ENCODE measurements at regions not wholly inside any gene's neighbourhood (a gene's known extent, or its start where the extent isn't known, plus 50 kb on each side); places are given as distances from the start of the nearest gene placed in this dataset.
A peak's percentile ranks its signal among the peaks of the same experiment; 100 is the strongest.

DNA sequence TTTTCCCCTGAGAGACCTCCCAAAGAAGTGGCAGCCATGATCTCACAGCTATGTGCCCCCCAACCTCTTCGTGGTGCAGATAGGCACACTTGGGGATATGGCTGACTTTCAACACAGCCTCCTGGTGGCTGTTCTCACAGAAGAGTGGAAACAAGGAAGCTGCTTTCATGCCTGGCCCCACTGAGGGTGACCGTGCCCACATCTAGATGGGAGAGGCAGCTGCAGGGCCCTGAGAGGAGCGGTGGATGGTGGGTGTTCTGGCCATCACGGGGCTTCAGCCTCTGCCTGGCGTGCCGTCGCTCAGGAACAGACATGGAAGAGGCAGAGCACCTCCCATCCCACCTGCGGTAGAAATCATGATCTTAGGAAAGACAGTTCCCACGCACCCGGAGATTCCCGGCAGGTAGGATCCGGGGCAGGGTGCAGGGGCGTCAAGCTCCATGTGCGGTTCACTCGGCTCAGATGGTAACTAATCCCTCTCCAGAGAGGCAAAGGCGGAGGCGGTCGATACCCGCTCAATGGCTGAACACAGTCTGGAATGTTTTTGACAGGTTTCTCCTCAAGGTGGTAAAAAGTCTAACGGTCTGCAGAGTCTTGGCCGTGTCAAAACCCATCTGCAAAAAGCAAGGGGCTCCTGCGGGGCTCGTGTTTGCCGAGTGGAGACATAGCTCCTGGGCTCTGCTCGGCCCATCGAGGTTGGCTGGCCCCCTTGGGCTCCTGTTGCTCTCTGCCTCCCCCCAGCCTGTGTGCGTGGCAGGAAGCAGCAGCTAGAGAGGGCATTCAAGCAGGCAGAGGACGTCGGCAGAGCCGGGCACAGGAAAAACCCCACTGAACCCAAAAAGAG lies 225.2 kb upstream of the RTL1 start:
- DNase-seq (ENCODE audit: low read depth in 2 of 3, low spot score in 2 of 3) = no peak

GRCh38 chr14:101129521-101130167 lies 226.1 kb upstream of the RTL1 start:
- no peak for DNase-seq (ENCODE audit: low read depth in 2 of 3, low spot score in 2 of 3)

- no peak for DNase-seq (ENCODE audit: low read depth in 2 of 3, low spot score in 2 of 3)
These were observed 227.3 kb upstream of the RTL1 start for GRCh38 chr14:101130861-101131260.

DNA sequence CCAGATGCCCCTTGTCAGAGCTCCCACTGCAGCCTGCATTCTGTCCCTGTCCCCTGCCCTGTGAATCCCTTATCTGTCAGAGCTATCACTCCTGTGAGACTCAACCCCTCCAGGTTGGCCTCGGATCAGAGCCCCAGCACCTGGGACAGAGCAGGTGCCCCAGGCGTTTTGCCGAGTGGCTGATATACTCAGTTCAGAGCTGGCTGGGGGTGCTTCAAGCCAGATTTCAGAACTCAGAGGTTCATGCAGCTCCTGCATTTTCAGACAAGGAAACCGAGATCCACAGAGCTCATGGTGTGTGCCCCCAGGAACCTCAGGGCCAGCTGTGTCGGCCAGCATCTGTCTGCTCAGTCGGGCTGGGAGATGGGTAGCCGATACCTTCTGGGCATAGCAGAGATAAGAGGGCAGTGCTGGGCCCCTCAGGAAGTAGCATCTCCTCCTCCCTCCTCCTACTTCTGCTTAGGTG lies 228.0 kb upstream of the RTL1 start:
- no peak for DNase-seq (ENCODE audit: low read depth in 2 of 3, low spot score in 2 of 3)

GRCh38 chr14:101132051-101132571 lies 228.6 kb upstream of the RTL1 start:
- DNase-seq (ENCODE audit: low read depth in 2 of 3, low spot score in 2 of 3) = no peak

- DNase-seq (ENCODE audit: low read depth in 2 of 3, low spot score in 2 of 3) = no peak
These were observed 229.1 kb upstream of the RTL1 start for GRCh38 chr14:101132588-101132987.

- no peak for DNase-seq (ENCODE audit: low read depth in 2 of 3, low spot score in 2 of 3)
These were observed 229.5 kb upstream of the RTL1 start for GRCh38 chr14:101133068-101133467.

- DNase-seq (ENCODE audit: low read depth in 2 of 3, low spot score in 2 of 3) = no peak
These were observed 230.7 kb upstream of the RTL1 start for GRCh38 chr14:101134161-101134631.

DNA sequence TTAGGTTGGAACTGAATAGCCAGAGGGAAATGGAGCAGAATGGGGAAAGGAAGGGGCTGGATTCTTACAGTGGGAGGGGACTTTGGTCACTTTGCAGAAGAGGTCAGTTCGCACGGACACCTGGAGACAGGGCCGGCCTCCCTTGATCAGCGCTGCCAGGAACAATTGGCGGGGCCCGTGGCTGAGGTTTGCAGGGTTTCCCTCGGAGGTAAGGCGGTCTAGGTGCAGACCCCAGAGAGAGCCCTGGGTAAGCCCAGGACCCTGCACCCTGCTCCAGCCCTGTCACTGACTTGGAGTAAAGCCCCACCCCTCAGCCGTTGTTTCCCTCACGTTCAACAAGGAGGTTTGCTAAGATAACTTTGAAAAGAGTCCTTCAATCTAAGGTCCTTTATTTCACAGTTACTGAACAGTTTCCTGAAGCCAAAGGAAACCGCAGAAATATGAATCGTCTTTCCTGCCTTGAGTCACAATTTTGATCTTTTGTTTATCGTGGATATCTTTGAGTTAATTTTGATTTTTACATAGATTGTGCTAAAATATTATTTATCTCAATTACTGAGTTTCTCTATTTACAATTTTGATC lies 231.4 kb upstream of the RTL1 start:
- peak in 2 of 3 donors; percentile 48 to 61 for DNase-seq (ENCODE audit: low read depth in 2 of 3, low spot score in 2 of 3)

DNA sequence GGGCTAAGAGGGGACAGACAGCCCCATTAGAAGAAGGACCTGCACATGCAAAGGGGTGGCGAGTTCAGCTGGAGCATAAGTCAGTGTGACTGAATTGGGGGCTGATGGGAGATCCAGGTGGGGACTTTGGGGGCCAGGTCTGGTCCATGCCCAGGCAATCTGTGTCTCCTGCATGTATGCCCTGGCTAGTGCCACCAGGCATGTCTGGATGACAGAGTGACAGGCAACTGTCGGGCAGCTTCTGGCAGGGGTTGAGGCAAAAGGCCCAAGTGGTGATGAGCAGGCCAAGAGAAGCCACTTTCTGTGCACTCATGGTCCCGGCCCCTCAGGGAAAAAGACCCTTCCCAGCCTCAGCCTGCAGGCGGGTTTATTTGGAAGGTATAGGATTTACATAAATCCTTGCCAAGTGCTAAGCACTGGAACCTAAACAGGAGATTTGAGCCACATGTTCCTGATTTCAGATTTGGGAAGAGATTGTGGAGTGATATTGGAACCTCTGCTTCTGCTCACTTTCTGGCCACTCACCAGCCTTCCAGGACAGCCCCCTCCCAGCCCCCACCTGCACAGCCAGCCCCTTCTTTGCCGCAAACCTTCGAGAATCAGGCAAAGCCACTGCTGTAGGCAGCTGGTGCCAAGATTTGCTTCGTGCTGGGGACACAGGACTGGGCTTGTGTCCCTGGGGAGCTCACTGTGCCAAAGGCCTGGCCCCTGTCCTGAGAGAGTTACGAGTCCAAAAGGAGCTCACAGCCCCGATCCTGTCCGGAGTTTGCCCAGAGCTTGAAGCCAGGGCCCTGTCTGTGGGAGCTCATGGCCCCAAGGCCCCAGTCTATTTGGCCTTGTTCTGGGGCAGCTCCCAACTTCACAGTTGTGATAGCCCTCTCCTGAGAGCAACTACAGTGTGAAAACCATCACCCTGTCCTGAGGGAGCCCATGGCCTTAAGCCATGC lies 232.5 kb upstream of the RTL1 start:
- no peak for DNase-seq (ENCODE audit: low read depth in 2 of 3, low spot score in 2 of 3)

DNA sequence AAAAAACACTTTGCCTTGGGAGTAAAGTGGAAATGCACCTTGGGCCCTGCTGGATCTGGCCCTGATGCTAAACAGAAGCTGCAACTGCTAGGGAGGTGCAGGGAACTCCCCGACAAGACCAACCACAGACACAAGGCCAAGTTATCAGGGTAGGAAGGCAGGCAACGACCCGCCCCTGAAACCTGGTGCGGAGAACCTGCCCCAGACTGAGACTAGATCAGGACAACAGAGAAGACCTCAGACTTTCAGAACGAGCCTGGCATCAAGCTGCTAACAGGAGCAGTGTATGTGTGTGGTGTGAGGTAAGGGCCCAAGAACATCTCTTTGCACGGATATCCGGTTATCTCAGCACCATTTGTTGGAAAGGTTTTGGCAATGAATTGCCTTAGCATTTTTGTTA lies 233.7 kb upstream of the RTL1 start:
- no peak for DNase-seq (ENCODE audit: low read depth in 2 of 3, low spot score in 2 of 3)

- DNase-seq (ENCODE audit: low read depth in 2 of 3, low spot score in 2 of 3) = no peak
These were observed 244.3 kb upstream of the RTL1 start for GRCh38 chr14:101147848-101148247.

DNA sequence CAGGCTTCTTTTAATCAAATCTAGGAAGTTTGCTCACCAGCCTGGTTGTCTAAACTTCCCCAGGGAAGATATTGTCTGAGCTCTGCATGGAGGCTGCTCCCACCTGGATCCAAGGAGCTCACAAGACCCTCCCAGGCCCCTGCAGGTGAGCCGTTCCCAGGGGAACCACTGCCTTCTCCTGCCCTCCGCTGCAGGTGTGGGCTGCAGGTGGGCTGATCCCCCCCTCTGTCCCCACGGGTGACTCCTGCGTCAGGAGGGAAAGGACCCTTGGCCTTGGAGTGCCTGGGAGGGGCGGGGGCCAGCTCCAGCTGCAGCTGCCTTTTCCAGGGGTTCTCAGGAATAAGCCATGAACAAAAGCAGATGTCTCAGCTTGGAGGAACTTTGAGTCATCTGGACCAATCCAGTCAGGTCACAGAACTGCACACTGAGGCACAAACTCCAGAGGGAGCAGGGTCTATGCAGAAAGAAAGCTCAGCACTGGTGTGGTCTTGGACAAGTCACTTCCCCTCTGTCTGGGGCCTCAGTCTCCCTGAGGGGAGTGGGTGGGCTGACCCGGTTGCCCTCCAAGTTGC lies 246.6 kb upstream of the RTL1 start:
- DNase-seq (ENCODE audit: low read depth in 2 of 3, low spot score in 2 of 3) = no peak

DNA sequence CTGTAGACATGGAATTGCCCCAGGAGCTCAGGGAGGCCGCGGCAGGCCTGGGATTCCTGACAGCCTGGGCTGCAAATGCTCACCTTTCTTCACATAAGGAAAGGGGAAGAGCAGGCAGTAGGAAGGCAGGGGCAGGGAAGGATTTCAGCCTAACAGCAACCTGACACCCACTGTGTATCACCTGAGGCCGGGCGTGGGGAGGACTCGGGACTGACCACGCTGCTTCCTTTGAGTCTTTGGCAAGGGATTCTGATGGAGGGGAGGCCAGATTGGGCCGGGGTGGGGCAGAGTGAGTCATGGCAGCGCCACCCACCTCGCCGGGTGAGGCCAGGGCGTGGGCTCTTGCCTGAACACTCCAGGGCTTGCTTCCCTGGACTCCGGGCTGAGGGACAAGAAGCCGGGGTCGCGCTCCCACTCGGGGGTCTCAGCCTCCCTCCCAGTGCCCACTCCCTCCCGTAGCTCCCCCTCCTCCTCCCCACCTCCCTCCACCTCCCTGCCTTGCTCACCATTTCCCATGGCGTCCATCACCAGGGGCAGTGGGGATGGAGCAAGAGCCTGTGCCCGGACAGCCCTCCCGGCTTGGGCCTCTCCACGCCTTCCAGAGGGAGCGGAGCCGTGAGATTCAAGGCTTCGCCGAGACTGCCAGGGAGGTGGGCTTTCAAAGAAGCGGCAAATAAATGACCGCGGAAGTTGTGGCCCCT lies 247.9 kb upstream of the RTL1 start:
- DNase-seq (ENCODE audit: low read depth in 2 of 3, low spot score in 2 of 3) = no peak

- no peak for DNase-seq (ENCODE audit: low read depth in 2 of 3, low spot score in 2 of 3)
These were observed 248.4 kb upstream of the RTL1 start for GRCh38 chr14:101151927-101152305.

DNA sequence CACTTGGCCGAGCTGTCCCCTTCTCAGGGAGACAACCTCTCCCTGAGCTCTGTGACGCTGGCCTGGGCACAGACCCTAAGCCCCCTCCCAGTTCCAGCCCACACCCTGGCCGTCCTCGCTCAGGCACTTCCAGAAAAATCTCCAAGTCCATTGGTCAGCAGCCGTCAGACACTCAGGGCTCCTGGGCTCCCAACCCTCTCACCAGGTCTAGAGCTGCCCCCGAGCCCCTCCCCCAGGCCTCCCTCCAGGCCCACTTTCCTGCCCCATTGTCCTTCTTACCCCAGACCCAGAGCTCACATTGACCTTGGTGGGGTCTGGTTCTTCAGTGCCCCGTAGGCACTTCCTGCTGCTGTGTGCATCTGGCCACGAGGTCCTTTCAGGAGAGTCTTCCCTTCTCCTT lies 249.3 kb upstream of the RTL1 start:
- DNase-seq (ENCODE audit: low read depth in 2 of 3, low spot score in 2 of 3) = no peak

DNA sequence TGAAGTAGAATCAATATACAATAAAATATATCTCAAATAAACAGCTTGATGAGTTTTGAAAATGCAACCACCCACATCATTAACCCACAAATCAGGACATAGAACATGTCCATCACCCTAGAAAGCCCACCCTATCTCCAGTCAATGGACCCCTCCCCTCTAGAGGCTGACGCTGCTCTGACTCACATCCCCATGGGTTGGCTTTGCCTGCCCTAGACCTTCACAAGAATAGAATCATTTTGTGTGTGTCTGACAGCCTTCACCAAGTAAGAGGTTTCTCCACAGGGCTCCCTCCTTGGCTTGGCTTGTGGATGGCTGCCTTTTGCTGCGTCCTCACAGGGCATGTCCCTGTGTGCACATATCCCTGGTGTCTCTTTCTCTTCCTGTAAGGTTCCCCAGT lies 250.2 kb upstream of the RTL1 start:
- DNase-seq (ENCODE audit: low read depth in 2 of 3, low spot score in 2 of 3) = no peak

DNA sequence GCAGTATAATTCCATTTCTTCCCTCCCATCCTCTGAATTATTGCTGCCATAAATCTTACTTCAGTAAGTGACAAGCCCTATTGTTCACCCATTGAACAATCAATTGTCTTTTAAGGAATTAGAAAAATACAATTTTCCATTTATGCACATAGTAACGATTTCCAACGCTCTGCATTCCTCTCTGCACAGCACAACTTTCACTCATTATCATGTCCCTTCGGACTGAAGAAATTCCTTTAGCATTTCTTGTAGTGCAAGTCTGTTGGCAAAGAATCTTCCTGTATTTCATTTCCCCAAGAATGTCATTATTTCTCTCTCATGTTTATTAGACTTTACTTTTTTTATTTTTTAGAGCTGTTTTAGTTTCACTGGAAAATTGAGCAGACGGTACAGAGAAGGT lies 252.1 kb upstream of the RTL1 start:
- DNase-seq (ENCODE audit: low read depth in 2 of 3, low spot score in 2 of 3) = no peak

- peak in 1 of 3 donors; percentile 34 for DNase-seq (ENCODE audit: low read depth in 2 of 3, low spot score in 2 of 3)
These were observed 263.9 kb upstream of the RTL1 start for GRCh38 chr14:101167428-101167827.
